OCI-LY3 (cell line): ENCODE measurements at regions not wholly inside any gene's neighbourhood (a gene's known extent, or its start where the extent isn't known, plus 50 kb on each side); places are given as distances from the start of the nearest gene placed in this dataset.

ENCODE experiments used
- H2AFZ ChIP-seq: fragments of 200-600, 300-600 bp; shearing (Covaris generic); 2 replicates; pipeline ENCODE4 v1.6.0; 2014; ENCODE audit warnings: antibody characterized with exemption, low read depth, low read length
- H3K27ac ChIP-seq: fragments of 200-600, 300-600 bp; sonication (generic); 2 replicates; pipeline ENCODE4 v1.5.1; 2014; ENCODE audit warnings: mild to moderate bottlenecking, low read length, moderate library complexity, mixed read lengths
- H3K27me3 ChIP-seq: fragments of 200-600, 300-600 bp; sonication (generic); 2 replicates; pipeline ENCODE4 v1.6.1; 2014; ENCODE audit warnings: low read depth, low read length, mixed read lengths
- H3K36me3 ChIP-seq: fragments of 200-600, 300-600 bp; sonication (generic); replicated peaks from 2 replicates; pipeline ENCODE3; 2014; ENCODE audit warnings: low read depth, low read length, mixed read lengths
- H3K4me1 ChIP-seq: fragments of 300-600, 200-600 bp; sonication (generic); 2 replicates; pipeline ENCODE4 v1.6.1; 2014; ENCODE audit warnings: low read length, mixed read lengths
- H3K4me2 ChIP-seq: fragments of 200-600, 300-600 bp; sonication (generic); 2 replicates; pipeline ENCODE4 v1.6.1; 2014; ENCODE audit warnings: low read length, mixed read lengths
- H3K4me3 ChIP-seq: fragments of 300-600, 200-600 bp; sonication (generic); 2 replicates; pipeline ENCODE4 v1.5.1; 2014; ENCODE audit warnings: antibody characterized with exemption, mild to moderate bottlenecking, low read length, moderate library complexity
- H3K79me2 ChIP-seq: fragments of 300-600, 200-600 bp; shearing (Covaris generic); 2 replicates; pipeline ENCODE4 v1.6.1; 2014; ENCODE audit warnings: mild to moderate bottlenecking, low read length, mixed read lengths
- H3K9ac ChIP-seq: fragments of 300-600, 200-600 bp; shearing (Covaris generic); 2 replicates; pipeline ENCODE4 v1.6.0; 2014; ENCODE audit warnings: mild to moderate bottlenecking, low read length, moderate library complexity
- H3K9me3 ChIP-seq: fragments of 200-600, 300-600 bp; shearing (Covaris generic); 2 replicates; pipeline ENCODE4 v1.6.1; 2014; ENCODE audit warnings: low read length, mixed read lengths; ENCODE audit not compliant: insufficient read depth
- H4K20me1 ChIP-seq: fragments of 200-600, 300-600 bp; sonication (generic); 2 replicates; pipeline ENCODE4 v1.6.1; 2016; ENCODE audit warnings: low read length, mixed read lengths; ENCODE audit not compliant: insufficient read depth
- CTCF ChIP-seq: fragments of 200-600, 300-600 bp; sonication (generic); IDR thresholded peaks from 2 replicates; pipeline ENCODE4 v1.5.1; 2014; ENCODE audit warnings: antibody characterized with exemption, low read length, low read depth
- EZH2phosphoT487 ChIP-seq: fragments of 200-600 bp; shearing (Covaris generic); IDR thresholded peaks from 2 replicates; pipeline ENCODE4 v1.6.1; 2018; ENCODE audit warnings: antibody characterized with exemption, mixed run types, low read depth

GRCh38 chr6:169839029-169839481 lies 87.6 kb downstream of the ERMARD start:
- Histone ChIP-seq H3K79me2 (no peaks in the 10 kb centered on the region), H4K20me1 (no peaks in the 10 kb centered on the region), H3K9me3 (no peaks in the 10 kb centered on the region), H3K36me3 (no peaks in the 10 kb centered on the region), H3K9ac (no peak overlapping the region), H3K4me3 (no peak overlapping the region), H3K27me3 (no peaks in the 10 kb centered on the region), H3K4me1 (no peaks in the 10 kb centered on the region), H2AFZ (no peak overlapping the region), H3K4me2 (no peak overlapping the region), H3K27ac (no peak overlapping the region)
- TF ChIP-seq EZH2phosphoT487 (no peak), CTCF (no peak)

DNA sequence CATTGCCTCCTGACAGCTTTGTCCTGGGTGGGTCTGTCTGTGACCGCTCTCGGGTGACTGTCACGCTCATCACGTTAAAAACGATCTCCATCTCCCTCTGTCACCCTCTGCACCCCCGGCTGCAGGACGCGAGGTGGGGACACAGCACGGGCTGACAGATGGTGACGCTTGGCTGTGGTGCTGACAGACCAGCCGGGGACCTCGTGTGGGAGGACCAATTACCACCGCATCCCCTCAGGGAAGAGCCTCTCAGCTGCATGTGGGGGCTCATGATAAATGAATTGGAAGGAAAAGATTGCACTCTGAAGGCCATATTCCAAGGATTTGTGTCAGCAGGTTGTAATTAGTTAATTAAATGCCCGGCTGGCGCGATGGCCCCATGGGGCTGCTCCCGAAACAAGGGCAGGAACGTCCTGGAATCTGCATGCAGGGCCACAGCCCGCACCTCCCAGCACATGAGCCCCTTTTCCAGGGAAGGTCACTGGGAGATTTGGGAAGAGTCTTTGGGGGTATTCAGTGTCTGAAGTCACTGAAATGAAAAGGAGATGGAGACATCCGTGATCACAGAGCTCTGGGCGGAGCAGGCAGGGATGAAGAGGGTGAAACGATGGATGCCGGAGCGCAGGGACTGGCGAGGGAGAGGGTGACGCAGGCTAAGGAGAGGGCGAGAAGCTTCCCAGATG lies 87.1 kb downstream of the ERMARD start:
- Histone ChIP-seq H3K4me3 (no peak overlapping the region), H4K20me1 (no peaks in the 10 kb centered on the region), H3K9ac (no peak overlapping the region), H3K27me3 (no peaks in the 10 kb centered on the region), H3K4me1 (no peaks in the 10 kb centered on the region), H3K27ac (no peak overlapping the region), H3K79me2 (no peaks in the 10 kb centered on the region), H3K9me3 (no peaks in the 10 kb centered on the region), H2AFZ (no peak overlapping the region), H3K4me2 (no peak overlapping the region), H3K36me3 (no peaks in the 10 kb centered on the region)
- TF ChIP-seq EZH2phosphoT487 (no peak), CTCF (no peak)

GRCh38 chr6:169837529-169838250 lies 86.3 kb downstream of the ERMARD start:
- H3K4me1 ChIP-seq, result no peaks in the 10 kb centered on the region
- no peaks in the 10 kb centered on the region for H3K36me3 ChIP-seq
- H4K20me1 ChIP-seq, result no peaks in the 10 kb centered on the region
- no peak overlapping the region for H3K4me2 ChIP-seq
- H3K9ac ChIP-seq, result no peak overlapping the region
- H3K9me3 ChIP-seq, result no peaks in the 10 kb centered on the region
- 0 out of 2 replicates have a peak, but pooled peaks cover 4% of the 10 kb centered on the region for H3K27me3 ChIP-seq
- H2AFZ ChIP-seq, result no peak overlapping the region
- H3K27ac ChIP-seq, result no peak overlapping the region
- TF ChIP-seq CTCF (no peak), EZH2phosphoT487 (no peak)
- H3K79me2 ChIP-seq, result no peaks in the 10 kb centered on the region
- H3K4me3 ChIP-seq, result no peak overlapping the region

- no peak overlapping the region for H2AFZ ChIP-seq
- TF ChIP-seq CTCF (no peak), EZH2phosphoT487 (no peak)
- H4K20me1 ChIP-seq, result no peaks in the 10 kb centered on the region
- no peak overlapping the region for H3K4me2 ChIP-seq
- no peaks in the 10 kb centered on the region for H3K79me2 ChIP-seq
- 0 out of 2 replicates have a peak, but pooled peaks cover 8% of the 10 kb centered on the region for H3K27me3 ChIP-seq
- H3K4me1 ChIP-seq, result no peaks in the 10 kb centered on the region
- H3K9me3 ChIP-seq, result no peaks in the 10 kb centered on the region
- H3K9ac ChIP-seq, result no peak overlapping the region
- H3K4me3 ChIP-seq, result no peak overlapping the region
- H3K36me3 ChIP-seq, result no peaks in the 10 kb centered on the region
- H3K27ac ChIP-seq, result no peak overlapping the region
Measured at GRCh38 chr6:169833258-169833794, 81.9 kb downstream of the ERMARD start.
